GM21786 (cell line): ENCODE measurements at regions not wholly inside any gene's neighbourhood (a gene's known extent, or its start where the extent isn't known, plus 50 kb on each side); places are given as distances from the start of the nearest gene placed in this dataset.
"Not testable (repeated sequence)": the region's sequence is repeated elsewhere in the genome, so short reads cannot be mapped to it uniquely, and the experiment has no call there.

Source experiments
- ATAC-seq: cut with Tn5 transposase; IDR thresholded peaks from one replicate; pipeline ENCODE4 v1.9.1; 2021; ENCODE audit not compliant: unreplicated experiment

GRCh38 chr3:30511524-30512251 is 94.7 kb upstream of the TGFBR2 start:
- ATAC-seq, result no peak

GRCh38 chr3:30512576-30512975 is 93.8 kb upstream of the TGFBR2 start:
- ATAC-seq, result no peak

- ATAC-seq, result no peak
Observed at GRCh38 chr3:30513374-30514152, 92.8 kb upstream of the TGFBR2 start.

GRCh38 chr3:30516238-30516637 is 90.2 kb upstream of the TGFBR2 start:
- ATAC-seq, result no peak

GRCh38 chr3:30518181-30518864 is 88.1 kb upstream of the TGFBR2 start:
- no peak for ATAC-seq

GRCh38 chr3:30518872-30519271 is 87.5 kb upstream of the TGFBR2 start:
- ATAC-seq, result no peak

GRCh38 chr3:30520699-30521098 is 85.7 kb upstream of the TGFBR2 start:
- ATAC-seq, result no peak

GRCh38 chr3:30521156-30521715 is 85.2 kb upstream of the TGFBR2 start:
- no peak for ATAC-seq

- ATAC-seq, result no peak
Observed at GRCh38 chr3:30522476-30522875, 83.9 kb upstream of the TGFBR2 start.

- ATAC-seq, result no peak
Observed at GRCh38 chr3:30523366-30523765, 83.0 kb upstream of the TGFBR2 start.

- no peak for ATAC-seq
Observed at GRCh38 chr3:30524357-30525040, 81.9 kb upstream of the TGFBR2 start.

GRCh38 chr3:30526031-30526430 is 80.4 kb upstream of the TGFBR2 start:
- no peak for ATAC-seq

GRCh38 chr3:30527186-30527585 is 79.2 kb upstream of the TGFBR2 start:
- no peak for ATAC-seq

- ATAC-seq, result no peak
Observed at GRCh38 chr3:30527720-30528119, 78.7 kb upstream of the TGFBR2 start.

GRCh38 chr3:30530084-30530483 is 76.3 kb upstream of the TGFBR2 start:
- ATAC-seq, result no peak

GRCh38 chr3:30531017-30531570 is 75.3 kb upstream of the TGFBR2 start:
- no peak for ATAC-seq

GRCh38 chr3:30535525-30535924 is 70.9 kb upstream of the TGFBR2 start:
- ATAC-seq, result no peak

- ATAC-seq, result no peak
Observed at GRCh38 chr3:30538791-30539190, 67.6 kb upstream of the TGFBR2 start.

- ATAC-seq, result no peak
Observed at GRCh38 chr3:30539206-30539605, 67.2 kb upstream of the TGFBR2 start.

- ATAC-seq, result no peak
Observed at GRCh38 chr3:30539772-30540171, 66.6 kb upstream of the TGFBR2 start.

GRCh38 chr3:30541156-30541555 is 65.2 kb upstream of the TGFBR2 start:
- not testable (repeated sequence) for ATAC-seq
